ENCODE measurements at regions not wholly inside any gene's neighbourhood (a gene's known extent, or its start where the extent isn't known, plus 50 kb on each side); places are given as distances from the start of the nearest gene placed in this dataset.

DNA sequence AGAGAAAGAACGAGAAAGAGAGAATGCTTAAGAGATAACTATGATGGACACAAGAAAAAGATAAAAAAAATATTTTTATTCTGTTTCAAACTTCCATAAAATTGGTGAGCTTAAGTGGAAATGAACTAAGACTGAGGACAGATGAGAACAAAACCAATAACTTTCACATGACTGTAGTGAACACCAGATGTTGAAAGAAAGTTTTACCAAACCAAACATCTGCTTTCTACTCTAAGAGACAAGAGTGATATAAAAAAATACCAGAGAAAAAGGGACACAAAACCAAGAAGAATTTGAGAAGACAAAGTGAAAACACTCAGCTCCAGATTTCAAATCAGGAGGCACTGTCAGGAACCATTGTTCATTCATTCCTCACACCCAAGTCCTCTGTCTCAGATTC, 147.9 kb downstream of the IMPG2 start:
- DNase-seq: no peak

DNA sequence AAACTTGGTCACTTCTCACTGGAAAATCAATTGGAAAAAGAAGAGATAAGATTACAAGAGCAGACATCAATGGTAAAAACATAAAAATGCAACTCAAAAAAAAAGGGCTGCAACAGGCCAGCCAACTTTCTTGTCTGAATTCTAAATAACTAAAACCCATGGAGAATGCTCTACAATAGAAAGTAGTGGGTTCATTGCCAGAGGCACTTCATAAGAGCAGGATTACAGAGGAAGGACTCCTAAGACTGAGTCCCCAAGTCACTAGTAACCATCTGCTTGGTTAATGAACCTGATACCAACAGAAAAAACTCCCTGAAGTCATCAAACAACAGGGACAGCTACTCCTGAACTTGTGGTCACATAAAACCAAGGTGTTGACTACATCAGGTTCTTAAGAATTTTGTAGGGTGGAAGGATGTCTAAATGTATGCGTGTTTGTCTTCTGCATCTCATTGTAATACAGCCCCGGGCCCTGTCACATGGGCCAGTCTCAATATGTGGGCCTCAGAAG, 148.6 kb downstream of the IMPG2 start:
- no peak for DNase-seq

DNA sequence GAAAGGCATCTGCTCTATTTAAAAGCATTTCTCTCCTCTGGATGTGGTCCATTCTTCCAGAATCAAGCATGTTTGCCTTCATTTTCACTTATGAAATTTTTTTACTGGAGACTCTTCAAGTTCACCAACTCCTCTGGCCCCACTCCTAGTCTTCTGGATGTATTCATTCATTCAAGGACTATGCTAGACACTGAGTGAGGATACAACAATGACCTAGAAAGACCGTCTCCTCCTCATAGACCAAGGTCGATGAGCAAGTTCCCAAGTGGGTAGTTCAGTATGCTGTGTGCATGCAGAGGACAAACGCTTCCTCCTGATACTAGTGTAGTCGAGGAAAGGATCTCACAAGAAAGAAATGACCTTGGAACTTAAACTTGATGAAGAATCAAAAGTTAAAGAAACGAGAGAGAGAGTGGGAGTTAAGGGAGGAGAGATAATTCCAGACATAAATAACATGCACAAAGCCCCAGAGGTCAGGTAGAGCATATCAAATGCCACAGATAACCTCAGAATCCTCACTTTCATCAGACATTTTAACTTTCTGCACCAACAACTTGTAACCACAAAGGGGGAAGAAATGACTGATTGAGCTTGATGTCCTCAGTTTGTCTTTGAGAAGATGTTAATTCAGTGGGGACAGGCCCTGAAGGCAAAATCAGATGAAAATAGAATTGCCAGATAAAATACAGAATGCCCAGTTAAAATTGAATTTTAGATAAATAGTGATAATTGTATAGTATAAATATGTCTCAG, 149.4 kb downstream of the IMPG2 start:
- DNase-seq: no peak

DNA sequence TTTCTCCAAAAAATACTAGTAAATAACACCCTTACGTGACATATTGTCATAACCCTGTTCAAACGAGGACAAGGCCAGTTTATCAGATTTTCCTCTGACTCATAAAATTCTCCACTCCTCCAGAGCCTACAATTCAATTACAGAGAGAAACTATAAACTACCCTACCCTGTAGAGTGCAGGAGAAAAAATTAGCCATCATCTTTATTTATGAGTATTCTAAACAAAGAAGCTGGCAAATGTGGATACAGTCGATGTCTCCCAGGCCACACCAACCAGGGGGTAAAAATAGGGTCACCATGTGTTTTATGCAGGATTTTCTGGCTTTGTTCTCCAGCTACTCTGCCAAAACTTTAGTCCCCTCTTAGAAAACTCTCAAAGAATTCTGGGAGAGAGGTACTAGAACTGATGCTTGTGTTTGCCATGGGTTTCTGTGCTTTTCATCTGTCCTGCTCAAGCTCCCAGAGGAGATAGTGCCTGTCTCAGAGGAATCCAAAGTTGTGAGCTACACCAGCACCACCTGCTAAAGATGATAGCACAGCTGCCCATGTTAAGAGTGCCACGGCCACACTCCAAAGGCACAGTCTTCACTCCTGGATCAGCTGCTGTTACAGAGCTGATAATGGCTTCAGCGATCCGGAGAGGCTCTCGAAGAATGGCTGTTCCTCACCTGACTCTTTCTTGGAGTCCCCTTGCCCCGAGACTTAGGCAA, 150.2 kb downstream of the IMPG2 start:
- no peak for DNase-seq

DNA sequence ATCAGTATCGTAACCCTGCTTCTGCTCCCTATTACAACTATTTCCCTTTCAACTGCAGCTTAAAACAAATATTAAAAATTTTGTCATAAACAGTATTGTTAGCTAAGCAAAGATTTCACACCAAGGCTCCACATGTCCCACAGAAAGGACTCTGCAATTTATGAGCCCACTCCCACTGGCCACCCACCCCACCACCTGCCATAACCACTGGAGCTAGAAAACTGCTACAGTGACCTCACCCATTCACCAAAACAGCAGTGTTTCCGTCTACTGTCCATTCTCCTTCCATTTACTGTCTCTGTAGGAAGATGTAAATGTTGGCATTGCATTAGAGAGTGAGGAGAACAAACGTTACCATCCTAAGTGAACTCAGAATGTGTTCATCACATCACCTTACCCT, 150.9 kb downstream of the IMPG2 start:
- no peak for DNase-seq

DNA sequence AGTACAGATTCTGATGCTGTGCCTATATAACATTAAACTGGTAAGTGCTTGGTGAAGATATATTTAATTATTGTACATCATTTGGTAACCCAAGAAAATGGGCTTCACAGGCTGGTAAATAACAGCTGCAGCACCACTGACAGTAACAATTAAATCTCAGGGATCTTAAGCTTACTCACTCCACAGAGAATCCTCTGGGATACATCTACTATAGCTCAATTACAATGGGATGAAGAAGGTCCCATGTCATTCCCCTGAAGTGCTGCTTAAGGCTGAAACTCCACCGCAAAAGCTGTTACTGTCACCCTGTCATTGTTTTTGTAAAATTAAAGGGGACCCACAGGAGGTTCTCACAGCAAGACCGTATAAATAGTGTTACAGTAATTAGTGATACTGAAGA, 153.0 kb downstream of the IMPG2 start:
- DNase-seq: no peak

DNA sequence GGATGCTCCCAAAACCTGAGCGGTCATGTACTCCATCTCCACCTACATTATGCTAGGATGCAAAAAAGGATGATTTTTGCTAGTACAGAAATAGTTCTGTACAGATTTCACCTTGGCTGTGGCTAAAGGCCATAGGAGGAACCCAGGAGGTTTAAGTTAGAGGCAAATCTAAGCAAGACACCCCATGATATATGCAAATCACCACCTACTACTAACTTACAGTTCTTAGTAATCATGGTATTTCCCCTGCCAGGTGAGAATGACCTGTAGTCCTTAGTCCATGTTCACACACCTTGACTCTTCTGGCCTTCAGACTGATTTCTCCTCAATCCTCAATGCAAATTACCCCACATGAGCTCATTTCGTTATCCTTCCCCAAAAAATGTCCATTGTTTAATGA, 154.2 kb downstream of the IMPG2 start:
- DNase-seq: no peak

DNA sequence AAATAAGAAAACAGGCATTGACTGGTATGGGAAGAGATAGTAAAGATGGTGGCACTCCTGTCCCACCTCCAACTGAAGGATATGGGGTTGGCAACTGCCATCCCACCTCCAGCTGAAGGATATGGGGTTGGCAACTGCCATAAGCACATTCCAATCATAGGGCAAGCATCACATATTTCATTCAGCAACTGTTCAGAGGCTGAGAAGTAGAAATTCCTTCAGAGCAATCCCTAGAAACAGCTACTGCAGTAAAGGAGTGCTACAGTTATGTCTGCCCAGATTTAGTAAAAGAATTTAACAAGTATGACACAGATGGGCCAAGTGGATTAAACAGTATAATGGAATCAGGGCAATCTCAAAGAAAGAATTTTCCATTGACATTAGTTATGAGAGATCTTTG, 156.8 kb downstream of the IMPG2 start:
- DNase-seq: no peak

DNA sequence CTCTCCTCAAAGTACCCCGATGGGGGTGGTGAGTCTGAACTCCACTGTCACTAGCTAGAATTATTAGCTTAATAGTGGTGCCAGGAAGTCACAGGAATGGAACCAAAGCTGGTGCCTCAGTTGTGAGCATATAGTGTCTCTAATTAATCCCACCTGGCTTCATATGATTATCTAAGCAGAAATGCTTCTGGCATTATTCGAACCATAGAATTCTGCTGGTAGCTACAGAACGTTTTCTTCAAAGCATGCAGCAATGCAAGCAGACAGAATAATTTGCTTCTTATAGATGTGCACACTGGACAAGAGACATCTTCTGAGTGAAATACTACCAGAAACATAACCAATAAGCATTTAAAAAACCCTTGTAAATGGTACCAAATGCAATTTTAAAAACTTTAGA, 160.9 kb downstream of the IMPG2 start:
- DNase-seq: no peak

DNA sequence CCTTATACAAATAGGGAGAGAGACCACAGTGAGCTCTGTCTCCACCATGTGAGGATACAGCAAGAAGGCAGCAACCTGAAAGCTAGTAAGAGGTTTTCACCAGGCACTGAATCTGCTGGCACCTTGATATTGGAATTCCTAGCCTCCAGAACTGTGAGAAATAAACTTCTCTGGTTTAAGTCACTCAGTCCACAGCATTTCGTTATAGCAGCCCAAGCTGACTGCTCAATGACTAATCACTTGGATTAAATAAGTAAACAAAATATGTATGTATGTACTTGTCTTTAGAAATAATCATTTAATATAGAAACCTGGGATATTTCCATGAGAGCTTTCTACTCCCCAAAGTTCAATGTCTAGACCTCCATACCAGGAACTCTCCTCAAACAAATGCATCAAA, 162.0 kb downstream of the IMPG2 start:
- no peak for DNase-seq

DNA sequence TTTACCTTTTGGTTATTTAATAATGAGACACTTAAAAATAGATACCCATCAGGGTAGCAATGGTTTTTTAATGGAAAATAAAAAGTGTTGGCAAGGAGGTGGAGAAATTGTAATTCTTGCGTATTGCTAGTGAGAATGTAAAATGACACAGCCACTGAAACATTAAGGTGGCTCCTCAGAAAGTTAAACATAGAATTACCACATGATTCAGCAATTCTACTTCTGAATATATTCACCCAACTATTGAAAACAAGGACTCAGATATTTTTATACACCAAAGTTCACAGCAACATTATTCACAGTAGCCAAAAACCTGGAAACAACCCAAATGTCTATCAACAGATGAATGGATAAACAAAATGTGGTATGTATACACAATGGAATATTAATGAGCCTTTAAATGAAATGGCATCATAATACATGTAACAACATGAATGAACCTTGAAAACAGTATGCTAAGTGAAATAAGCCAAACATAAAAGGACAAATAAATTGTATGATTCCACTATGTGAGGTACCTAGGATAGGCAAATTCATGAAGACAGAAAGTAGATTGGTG, 163.5 kb downstream of the IMPG2 start:
- no peak for DNase-seq

DNA sequence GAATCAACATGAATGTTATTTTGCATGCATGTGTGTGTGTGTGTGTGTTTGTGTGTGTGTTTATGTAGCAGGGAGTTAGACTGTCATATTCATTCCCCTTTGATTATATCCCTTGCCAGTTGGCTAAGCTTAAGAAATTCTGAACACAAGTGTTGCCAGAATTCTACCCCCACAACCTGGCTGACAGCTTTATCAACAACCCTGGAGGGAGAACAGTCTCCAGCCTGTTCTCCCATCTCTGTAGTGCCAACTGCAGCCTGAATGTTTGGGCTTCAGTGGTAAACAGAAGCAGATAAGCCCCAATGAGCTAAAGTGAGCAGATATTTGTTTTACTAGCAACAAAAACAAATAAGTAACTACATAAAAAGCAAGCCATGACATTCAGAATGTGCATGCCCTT, 162.6 kb upstream of the ABI3BP start:
- DNase-seq: no peak

DNA sequence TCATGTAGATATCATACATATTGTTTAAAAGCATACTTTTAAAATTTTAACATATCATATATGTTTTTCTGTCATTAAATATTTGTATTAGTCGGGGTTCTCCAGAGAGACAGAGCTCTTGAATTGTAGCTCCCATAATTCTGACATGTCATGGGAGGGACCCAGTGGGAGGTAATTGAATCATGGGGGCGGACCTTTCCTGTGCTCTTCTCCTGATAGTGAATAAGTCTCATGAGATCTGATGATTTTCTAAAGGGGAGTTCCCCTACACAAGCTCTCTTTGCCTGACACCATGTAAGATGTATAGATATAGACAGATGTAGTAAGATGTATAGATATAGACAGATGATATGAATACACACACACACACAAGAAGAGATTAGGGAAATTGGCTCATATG, 161.2 kb upstream of the ABI3BP start:
- DNase-seq: no peak

DNA sequence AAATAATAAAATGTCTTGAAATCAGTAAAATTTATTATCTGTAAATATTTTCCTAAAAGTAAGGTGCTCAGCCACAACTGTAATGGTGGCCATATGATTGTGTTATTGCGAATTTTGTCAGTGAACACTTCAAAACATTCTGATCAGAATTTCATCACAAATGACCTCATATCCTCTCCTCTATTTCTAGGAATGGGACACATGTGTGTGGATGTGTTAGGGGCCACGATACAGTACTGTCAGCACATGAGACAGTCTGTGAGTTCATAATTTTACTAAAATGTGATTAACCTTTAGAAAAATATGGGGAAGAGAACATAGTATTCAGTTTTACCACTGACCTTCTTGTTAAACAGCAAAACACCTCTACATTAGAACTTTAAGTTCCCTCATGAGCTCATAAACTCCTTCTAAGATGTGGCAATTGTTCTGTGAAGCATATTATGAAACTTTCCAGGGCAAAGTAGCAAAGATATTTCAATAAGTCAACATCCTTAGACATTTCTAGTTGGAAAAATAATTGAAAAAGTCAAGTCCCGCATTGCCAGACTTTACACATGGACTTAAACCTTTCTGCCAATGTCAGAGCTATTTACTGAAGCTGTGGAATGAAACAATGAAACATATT, 158.2 kb upstream of the ABI3BP start:
- no peak for DNase-seq

DNA sequence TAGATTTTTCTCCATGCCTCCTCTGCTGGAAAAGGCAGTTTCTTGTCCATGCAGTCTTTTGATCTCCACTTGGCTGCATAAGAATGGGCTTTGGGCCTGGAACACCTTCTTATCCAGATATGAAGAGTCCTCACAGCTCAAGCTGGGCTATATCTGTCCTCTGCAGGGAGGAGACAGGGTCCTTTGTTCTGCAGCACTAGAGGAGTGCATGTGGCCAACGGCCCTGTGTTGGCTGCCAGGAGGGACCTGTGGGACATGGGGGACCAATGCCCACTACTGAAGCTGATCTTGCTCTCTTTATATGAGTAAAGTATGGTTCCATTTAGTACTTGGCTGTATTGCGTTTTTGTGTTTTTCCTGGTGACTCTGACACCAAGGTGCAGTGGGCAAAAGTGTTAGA, 157.3 kb upstream of the ABI3BP start:
- DNase-seq: no peak

DNA sequence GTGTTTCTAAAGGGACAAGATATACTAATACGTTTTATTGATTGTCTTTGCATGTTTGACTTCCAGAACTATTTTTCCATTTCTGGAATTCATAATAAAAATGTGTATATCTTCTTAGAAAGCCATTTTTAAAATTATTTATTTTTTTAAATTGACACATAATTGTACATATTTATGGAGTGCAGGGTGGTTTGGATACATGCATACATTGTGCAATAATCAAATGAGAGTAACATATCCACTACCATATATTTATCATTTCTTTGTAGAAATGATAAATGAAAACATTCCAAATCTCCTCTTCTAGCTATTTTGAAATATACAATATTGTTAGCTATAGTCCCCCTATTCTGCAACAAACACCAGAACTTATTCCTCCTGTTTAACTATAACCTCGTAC, 156.5 kb upstream of the ABI3BP start:
- no peak for DNase-seq

DNA sequence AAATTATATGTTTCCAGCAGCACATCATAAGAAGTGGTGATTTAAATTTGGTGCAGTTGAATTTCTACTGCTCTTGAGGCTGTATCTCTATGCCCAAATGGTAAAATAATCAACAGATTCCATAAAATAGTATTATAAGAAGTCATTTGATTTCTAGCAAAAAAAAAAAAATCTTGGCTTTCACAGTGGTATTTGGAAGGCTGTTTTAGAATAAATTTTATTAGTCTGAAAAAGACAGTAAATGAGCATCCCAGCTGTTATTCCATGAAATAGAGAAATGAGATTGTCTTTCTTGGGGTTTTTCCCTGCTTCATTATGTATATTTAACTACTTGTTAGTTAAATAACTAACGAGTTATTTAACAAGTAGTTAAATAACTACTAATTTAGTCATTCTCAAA, 156.0 kb upstream of the ABI3BP start:
- no peak for DNase-seq

DNA sequence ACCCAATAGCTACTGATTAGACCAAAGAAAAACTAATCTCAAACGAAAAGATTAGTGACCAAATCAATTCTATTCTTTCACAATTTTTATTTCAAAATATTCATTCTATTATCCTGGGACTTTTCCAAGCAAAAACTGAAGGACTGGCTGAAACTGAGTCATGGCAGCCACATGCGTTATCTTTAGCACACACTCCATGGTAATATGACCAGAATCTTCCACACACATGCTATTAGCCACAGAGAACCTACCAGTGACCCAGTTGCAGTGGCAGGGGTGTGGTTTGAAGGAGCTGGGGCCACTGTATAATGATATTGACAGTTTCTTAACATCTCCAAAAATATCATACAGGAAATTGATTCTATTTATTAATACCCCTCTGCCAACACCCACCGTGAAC, 154.8 kb upstream of the ABI3BP start:
- DNase-seq: no peak

DNA sequence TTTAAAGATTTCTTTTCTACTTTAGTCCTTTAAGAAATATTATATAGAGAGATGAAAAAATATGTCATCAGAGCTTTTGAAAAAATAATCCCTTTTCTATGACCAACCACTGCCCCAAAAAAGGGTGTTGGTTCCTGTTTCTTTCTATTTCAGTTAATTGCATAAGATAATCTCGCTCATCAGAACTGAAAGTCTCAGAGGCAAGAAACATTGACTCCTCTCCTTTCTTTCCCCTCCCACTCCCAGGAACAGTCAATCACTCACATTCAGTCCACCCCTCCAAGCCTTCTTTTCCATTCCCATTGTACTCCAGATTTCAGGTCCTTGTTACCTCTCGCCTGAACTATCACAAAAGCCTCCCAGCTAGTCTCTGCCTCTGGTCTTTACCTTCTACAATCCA, 153.7 kb upstream of the ABI3BP start:
- no peak for DNase-seq

DNA sequence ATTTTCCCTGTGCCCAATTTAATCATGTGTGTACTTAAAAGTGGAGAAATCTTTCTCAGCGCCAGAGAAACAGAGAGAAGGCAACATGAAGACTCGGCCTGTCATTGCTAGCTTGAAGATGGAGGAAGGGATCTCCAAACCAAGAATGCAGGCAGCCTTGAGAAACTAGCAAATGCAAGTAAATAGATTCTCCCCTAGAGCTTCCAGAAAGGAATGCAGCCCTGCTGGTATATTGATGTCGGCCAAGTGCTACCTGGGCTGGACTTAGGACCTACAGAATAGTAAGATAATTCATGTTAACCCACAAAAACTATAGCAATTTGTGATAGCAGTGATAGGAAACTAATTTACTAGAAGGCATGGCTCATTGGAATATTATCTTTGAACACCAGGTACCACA, 150.9 kb upstream of the ABI3BP start:
- no peak for DNase-seq

DNA sequence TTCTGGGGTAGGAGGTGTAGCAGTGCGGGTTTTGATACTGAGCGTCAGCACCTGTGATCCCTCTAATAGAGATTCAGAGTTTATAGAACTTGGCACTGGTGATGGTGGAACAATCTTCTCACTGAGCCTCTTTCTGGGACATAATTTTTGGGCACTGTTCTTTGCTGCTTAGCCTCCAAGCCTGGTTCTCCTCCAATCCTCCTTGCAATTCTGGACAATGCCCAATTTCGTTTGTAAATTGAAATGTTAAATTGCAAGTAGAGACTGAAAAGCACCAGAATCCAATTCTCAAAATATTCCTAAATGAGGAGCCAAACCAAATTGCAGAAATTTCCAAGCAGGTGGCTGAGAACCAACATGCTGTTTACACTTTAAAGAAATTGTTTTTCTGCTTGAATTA, 149.8 kb upstream of the ABI3BP start:
- DNase-seq: no peak

DNA sequence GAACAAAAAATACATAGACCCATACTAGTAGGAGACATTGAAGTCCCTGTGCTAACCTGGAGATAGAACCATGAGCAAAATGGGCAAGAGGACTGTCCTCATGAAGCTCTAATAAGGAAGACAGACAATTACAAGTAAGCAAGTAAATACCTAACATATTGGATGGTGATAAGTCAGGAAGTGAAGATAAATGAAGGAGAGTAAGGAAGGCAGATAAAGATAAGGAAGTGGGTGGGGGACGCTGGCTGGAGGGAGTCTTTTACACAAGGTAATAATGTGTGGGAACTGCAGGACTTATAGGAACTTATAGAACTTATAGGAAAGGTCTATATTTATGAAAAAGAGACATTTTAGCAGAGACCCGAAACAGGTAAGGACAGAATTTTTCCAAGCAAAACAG, 148.9 kb upstream of the ABI3BP start:
- no peak for DNase-seq

DNA sequence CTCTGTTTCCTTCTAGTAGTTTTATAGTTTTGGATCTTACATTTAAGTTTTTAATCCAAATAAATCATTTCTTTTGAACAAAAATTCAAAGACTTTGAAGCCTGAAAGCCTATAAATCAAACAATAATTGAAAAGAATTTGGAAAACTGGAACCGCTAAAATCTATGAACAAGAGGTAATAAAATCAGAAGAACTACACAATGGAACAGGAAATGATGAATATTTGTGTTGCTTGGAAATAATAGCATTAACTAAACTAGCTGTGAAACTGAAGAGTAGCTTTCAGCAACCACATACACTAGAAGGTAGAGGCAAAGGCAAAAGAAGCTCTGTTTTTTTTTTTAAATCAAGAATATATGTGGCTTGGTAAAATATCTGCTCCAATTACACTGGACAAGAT, 147.9 kb upstream of the ABI3BP start:
- no peak for DNase-seq

DNA sequence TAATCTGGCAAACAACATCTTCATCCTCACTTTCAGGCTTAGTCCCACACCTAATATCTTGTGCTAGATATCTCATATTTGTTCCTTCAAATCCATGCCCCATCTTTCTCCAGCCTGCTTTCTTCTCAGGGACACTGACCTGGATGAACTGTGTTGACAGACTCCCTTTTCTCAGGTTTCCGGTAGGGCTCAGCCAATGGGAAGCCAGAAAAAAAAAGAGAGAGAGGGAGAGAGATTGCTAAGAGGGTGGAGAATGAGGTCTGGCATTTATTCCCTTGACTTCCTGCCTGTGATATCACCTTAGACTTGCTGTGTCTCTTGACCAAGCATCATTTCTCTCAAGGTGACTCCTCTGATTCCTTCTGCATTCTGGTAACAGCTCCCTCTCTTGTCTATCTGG, 145.6 kb upstream of the ABI3BP start:
- no peak for DNase-seq
